Endodermal cell (in vitro differentiated cells): ENCODE measurements at regions not wholly inside any gene's neighbourhood (a gene's known extent, or its start where the extent isn't known, plus 50 kb on each side); places are given as distances from the start of the nearest gene placed in this dataset.

Experiments
- DNase-seq: peaks from one replicate; pipeline ENCODE4 v3.0.0-alpha.2; 2017
- H3K27ac ChIP-seq: 2 replicates; pipeline ENCODE4 v1.5.1; 2013; ENCODE audit warnings: mild to moderate bottlenecking, low read depth, low read length, moderate library complexity
- H3K27me3 ChIP-seq: 2 replicates; pipeline ENCODE4 v1.6.1; 2013; ENCODE audit warnings: mild to moderate bottlenecking, low read length, moderate library complexity; ENCODE audit not compliant: insufficient read depth, control insufficient read depth, poor library complexity, severe bottlenecking
- H3K36me3 ChIP-seq: 2 replicates; pipeline ENCODE4 v1.7.0; 2013; ENCODE audit warnings: mild to moderate bottlenecking, low read length, moderate library complexity; ENCODE audit not compliant: control insufficient read depth, insufficient read depth
- H3K4me1 ChIP-seq: one replicate; pipeline ENCODE4 v1.7.0; 2013; ENCODE audit warnings: low read length; ENCODE audit not compliant: control insufficient read depth, insufficient read depth
- H3K4me3 ChIP-seq: 2 replicates; pipeline ENCODE4 v1.5.1; 2013; ENCODE audit warnings: mild to moderate bottlenecking, low read length, moderate library complexity
- H3K9ac ChIP-seq: 2 replicates; pipeline ENCODE4 v1.6.1; 2013; ENCODE audit warnings: mild to moderate bottlenecking, low read length, moderate library complexity; ENCODE audit not compliant: poor library complexity, severe bottlenecking; ENCODE audit errors: extremely low read depth
- H3K9me3 ChIP-seq: 2 replicates; pipeline ENCODE4 v1.6.1; 2013; ENCODE audit warnings: mild to moderate bottlenecking, low read length, moderate library complexity; ENCODE audit not compliant: control insufficient read depth
- H3K27ac Mint-ChIP-seq: 2 replicates; pipeline ENCODE4 v1.8.0; 2020; ENCODE audit warnings: mixed read lengths
- H3K27me3 Mint-ChIP-seq: 2 replicates; pipeline ENCODE4 v1.8.0; 2021; ENCODE audit warnings: mild to moderate bottlenecking, mixed read lengths; ENCODE audit not compliant: insufficient read depth
- H3K36me3 Mint-ChIP-seq: 2 replicates; pipeline ENCODE4 v1.8.0; 2020; ENCODE audit warnings: low read depth, mixed read lengths
- H3K4me1 Mint-ChIP-seq: 2 replicates; pipeline ENCODE4 v1.8.0; 2020; ENCODE audit warnings: mixed read lengths
- H3K4me3 Mint-ChIP-seq: 2 replicates; pipeline ENCODE4 v1.8.0; 2020; ENCODE audit warnings: mild to moderate bottlenecking, moderate library complexity, mixed read lengths
- H3K9me3 Mint-ChIP-seq: 2 replicates; pipeline ENCODE4 v1.8.0; 2020; ENCODE audit warnings: mild to moderate bottlenecking, mixed read lengths
- WGBS, 2 experiments: methylation state at CpG; one replicate each; pipeline versions ENCODE4 v1.1.5 to v1.1.7; 2013; ENCODE audit warnings: missing lambda C conversion rate in 2 of 2, mixed read lengths in 1 of 2; ENCODE audit not compliant: insufficient coverage in 1 of 2, insufficient read length in 1 of 2; 5-methylcytosine and 5-hydroxymethylcytosine counted together
- TF ChIP-seq, protein P1 (sequence below): fragments of 200-600 bp; sonication (generic); conservative IDR thresholded peaks from 2 replicates; pipeline ENCODE4 v1.5.0; 2021; ENCODE audit warnings: antibody characterized with exemption, mild to moderate bottlenecking

DNA sequence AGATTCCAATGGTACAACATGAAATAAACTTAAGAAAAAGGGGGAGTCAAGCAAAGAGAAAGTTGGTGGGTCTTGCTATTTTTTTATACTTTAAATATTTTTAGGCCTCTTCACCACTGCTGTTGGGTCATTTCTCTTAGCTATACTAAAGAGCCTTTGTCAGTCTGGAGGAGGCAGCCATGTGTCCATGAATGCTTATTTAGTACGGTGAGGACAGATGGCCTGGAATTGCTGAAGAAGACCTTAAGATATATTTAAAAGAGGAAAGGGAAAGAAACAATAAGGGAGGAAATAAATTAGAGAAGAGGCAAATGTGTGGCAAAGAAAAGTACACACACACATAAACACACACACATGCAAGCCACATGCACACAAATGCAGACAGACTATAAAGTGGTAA, 560.5 kb upstream of the MEF2C start:
- WGBS, 2 experiments = 81% methylated on average over 1 of the region's 1 CpG; no CpG with 5 or more reads in 1 of the 2 experiments
- no peak overlapping the region for H3K27ac Mint-ChIP-seq

DNA sequence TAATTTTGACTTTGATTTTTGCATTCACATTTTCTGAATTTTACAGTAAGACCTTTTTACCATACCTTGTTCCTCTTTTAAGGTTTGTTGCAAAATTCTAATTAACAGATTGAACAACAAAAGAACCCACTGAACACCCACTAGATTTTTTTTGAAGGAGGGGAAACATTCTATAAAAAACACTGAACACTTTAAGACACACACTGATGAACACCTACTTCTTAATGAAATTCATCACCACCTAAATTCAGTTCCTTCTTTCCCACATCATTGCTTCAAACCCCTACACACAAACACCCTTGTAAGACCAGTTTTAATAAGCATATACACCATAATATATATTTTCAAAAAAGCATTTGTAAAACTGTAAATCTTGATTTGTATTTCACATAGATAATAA, 559.0 kb upstream of the MEF2C start:
- TF ChIP-seq, protein P1, sequence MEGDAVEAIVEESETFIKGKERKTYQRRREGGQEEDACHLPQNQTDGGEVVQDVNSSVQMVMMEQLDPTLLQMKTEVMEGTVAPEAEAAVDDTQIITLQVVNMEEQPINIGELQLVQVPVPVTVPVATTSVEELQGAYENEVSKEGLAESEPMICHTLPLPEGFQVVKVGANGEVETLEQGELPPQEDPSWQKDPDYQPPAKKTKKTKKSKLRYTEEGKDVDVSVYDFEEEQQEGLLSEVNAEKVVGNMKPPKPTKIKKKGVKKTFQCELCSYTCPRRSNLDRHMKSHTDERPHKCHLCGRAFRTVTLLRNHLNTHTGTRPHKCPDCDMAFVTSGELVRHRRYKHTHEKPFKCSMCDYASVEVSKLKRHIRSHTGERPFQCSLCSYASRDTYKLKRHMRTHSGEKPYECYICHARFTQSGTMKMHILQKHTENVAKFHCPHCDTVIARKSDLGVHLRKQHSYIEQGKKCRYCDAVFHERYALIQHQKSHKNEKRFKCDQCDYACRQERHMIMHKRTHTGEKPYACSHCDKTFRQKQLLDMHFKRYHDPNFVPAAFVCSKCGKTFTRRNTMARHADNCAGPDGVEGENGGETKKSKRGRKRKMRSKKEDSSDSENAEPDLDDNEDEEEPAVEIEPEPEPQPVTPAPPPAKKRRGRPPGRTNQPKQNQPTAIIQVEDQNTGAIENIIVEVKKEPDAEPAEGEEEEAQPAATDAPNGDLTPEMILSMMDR = no peak
- Histone ChIP-seq H3K9me3 (no peaks in the 10 kb centered on the region), H3K4me3 (no peak overlapping the region), H3K27me3 (no peaks in the 10 kb centered on the region), H3K4me1 (no peaks in the 10 kb centered on the region), H3K36me3 (no peaks in the 10 kb centered on the region), H3K9ac (no peak overlapping the region), H3K27ac (no peak overlapping the region)
- no peaks in the 10 kb centered on the region for H3K36me3 Mint-ChIP-seq
- no peaks in the 10 kb centered on the region for H3K9me3 Mint-ChIP-seq
- H3K27me3 Mint-ChIP-seq = no peaks in the 10 kb centered on the region
- peaks cover 2% of the 10 kb centered on the region for H3K4me1 Mint-ChIP-seq
- DNase-seq = no peak
- H3K4me3 Mint-ChIP-seq = no peak overlapping the region
- no peak overlapping the region for H3K27ac Mint-ChIP-seq

More for the DNA sequence above, 560.5 kb upstream of the MEF2C start:
- TF ChIP-seq, protein P1 = no peak
- Mint-ChIP-seq H3K9me3 (no peaks in the 10 kb centered on the region), H3K4me1 (peaks cover 16% of the 10 kb centered on the region), H3K36me3 (no peaks in the 10 kb centered on the region), H3K27me3 (no peaks in the 10 kb centered on the region), H3K4me3 (no peak overlapping the region)
- no peaks in the 10 kb centered on the region for H3K27me3 ChIP-seq
- H3K27ac ChIP-seq = no peak overlapping the region
- H3K4me1 ChIP-seq = no peaks in the 10 kb centered on the region
- H3K9ac ChIP-seq = no peak overlapping the region
- no peaks in the 10 kb centered on the region for H3K9me3 ChIP-seq
- no peak for DNase-seq
- H3K4me3 ChIP-seq = no peak overlapping the region
- H3K36me3 ChIP-seq = no peaks in the 10 kb centered on the region

DNA sequence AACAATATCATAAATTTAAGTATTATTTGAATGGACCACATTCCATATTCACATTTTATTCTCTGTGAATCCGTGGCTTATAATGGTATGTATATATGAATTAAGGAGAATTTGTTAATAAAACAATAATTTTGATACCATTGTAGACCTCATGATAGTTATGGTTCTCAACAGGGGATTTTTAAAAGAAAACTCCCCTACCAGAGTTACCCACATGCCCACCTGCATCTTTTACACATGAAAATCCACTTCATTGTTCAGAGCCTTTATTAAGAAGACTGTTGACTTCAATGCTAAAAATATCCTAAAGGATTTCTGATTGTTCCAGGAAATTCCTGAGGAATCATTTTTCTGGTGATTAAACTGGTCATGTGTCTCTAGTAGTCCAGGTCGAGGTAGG, 557.7 kb upstream of the MEF2C start:
- DNase-seq = no peak
- Histone ChIP-seq H3K4me1 (no peaks in the 10 kb centered on the region), H3K27ac (no peak overlapping the region), H3K9me3 (no peaks in the 10 kb centered on the region), H3K36me3 (no peaks in the 10 kb centered on the region), H3K4me3 (no peak overlapping the region), H3K9ac (no peak overlapping the region), H3K27me3 (no peaks in the 10 kb centered on the region)
- Mint-ChIP-seq H3K9me3 (no peaks in the 10 kb centered on the region), H3K27me3 (peaks cover 1% of the 10 kb centered on the region), H3K36me3 (no peaks in the 10 kb centered on the region), H3K27ac (no peak overlapping the region), H3K4me1 (no peaks in the 10 kb centered on the region), H3K4me3 (no peak overlapping the region)
- 75% methylated on average over 1 of the region's 2 CpGs; no CpG with 5 or more reads in 1 of the 2 experiments for WGBS, 2 experiments
- TF ChIP-seq, protein P1 = no peak
